HepG2 (cell line): ENCODE measurements at regions not wholly inside any gene's neighbourhood (a gene's known extent, or its start where the extent isn't known, plus 50 kb on each side); places are given as distances from the start of the nearest gene placed in this dataset.

Experiments
- ATAC-seq: fragments of 200-7000 bp; cut with Tn5 transposase; 3 replicates; pipeline ENCODE4 v1.9.1; 2020; ENCODE audit warnings: mild to moderate bottlenecking, moderate library complexity
- BruUV-seq: library from RNA; stranded (reverse); fragments of 400-500 nt; replicated peaks from 2 replicates; lab custom pipeline; 2021; lab: Mats Ljungman, UMichigan
- CTCF ChIA-PET: fragments of 300-600 bp; formaldehyde crosslinking; extraction: SDS; loops from one replicate; lab custom pipeline; 2021; ENCODE audit warnings: low total read pairs, inconsistent platforms, low intra/inter-chr PET ratio; lab: Yijun Ruan, JAX
- POLR2A ChIA-PET: fragments of 350-600 bp; sonication (Branson Sonifier 250); formaldehyde crosslinking; loops from one replicate; lab custom pipeline; 2020; ENCODE audit warnings: antibody characterized with exemption, inconsistent platforms; lab: Yijun Ruan, JAX
- DNase-seq: peaks from one replicate; pipeline ENCODE4 v3.0.0-alpha.2; 2015; ENCODE audit warnings: low spot score
- FAIRE-seq: peaks from 3 replicates; lab custom pipeline; 2011; peaks lifted over from hg19 to GRCh38; lab: Jason Lieb, UNC
- H2AFZ ChIP-seq: one replicate; pipeline ENCODE4 v1.6.1; 2011; ENCODE audit warnings: low read length, inconsistent platforms
- H3K27ac ChIP-seq: fragments of 300-600 bp; 3 replicates; pipeline ENCODE4 v1.8.0; 2011; ENCODE audit warnings: mixed run types, mild to moderate bottlenecking, mixed read lengths, low read length, inconsistent platforms; ENCODE audit not compliant: insufficient read depth; ENCODE audit errors: extremely low read length
- H3K27me3 ChIP-seq, 2 experiments: fragments of 200-600 bp in 1 of 2; 2 replicates in 1 of 2; 3 replicates in 1 of 2; pipeline versions ENCODE4 v1.6.0 to v1.8.0; 2011; ENCODE audit warnings: low read length in 2 of 2, mild to moderate bottlenecking in 2 of 2, moderate library complexity in 2 of 2, inconsistent platforms in 1 of 2; ENCODE audit not compliant: insufficient read depth in 2 of 2, control insufficient read depth in 1 of 2
- H3K36me3 ChIP-seq, 2 experiments: fragments of 200-600 bp in 1 of 2; replicated peaks in 1 of 2; 2 replicates in 1 of 2; 3 replicates in 1 of 2; pipeline versions ENCODE4 v1.5.1 to v1.8.0; 2011; ENCODE audit warnings: low read length in 2 of 2, inconsistent platforms in 1 of 2; ENCODE audit not compliant: insufficient read depth in 2 of 2, control insufficient read depth in 1 of 2
- H3K4me1 ChIP-seq: 2 replicates; pipeline ENCODE4 v1.5.1; 2012; ENCODE audit warnings: low read length, inconsistent platforms; ENCODE audit not compliant: insufficient read depth
- H3K4me2 ChIP-seq: 2 replicates; pipeline ENCODE4 v1.6.0; 2011; ENCODE audit warnings: low read depth, low read length, inconsistent platforms
- H3K4me3 ChIP-seq, 3 experiments: fragments of 200-600 bp in 1 of 3; sonication (generic), shearing (Covaris generic) in 1 of 3; replicated peaks in 1 of 3; 2 replicates each; pipeline ENCODE4 v1.5.1; 2011 to 2016; ENCODE audit warnings: low read length in 3 of 3, inconsistent platforms in 2 of 3, low read depth in 2 of 3, mild to moderate bottlenecking in 2 of 3, control low read depth in 1 of 3, mixed read lengths in 1 of 3; ENCODE audit not compliant: insufficient read depth in 1 of 3
- H3K79me2 ChIP-seq: one replicate; pipeline ENCODE4 v1.6.1; 2011; ENCODE audit warnings: low read length, inconsistent platforms; ENCODE audit not compliant: insufficient read depth
- H3K9ac ChIP-seq: 2 replicates; pipeline ENCODE4 v1.6.0; 2011; ENCODE audit warnings: mild to moderate bottlenecking, low read depth, low read length, inconsistent platforms; ENCODE audit not compliant: insufficient read depth
- H3K9me3 ChIP-seq: 2 replicates; pipeline ENCODE4 v1.5.1; 2012; ENCODE audit warnings: mild to moderate bottlenecking, low read length
- H4K20me1 ChIP-seq: 2 replicates; pipeline ENCODE4 v1.6.0; 2011; ENCODE audit warnings: inconsistent platforms, mild to moderate bottlenecking, low read length, moderate library complexity; ENCODE audit not compliant: insufficient read depth
- BRD4 ChIP-seq: sonication (generic); formaldehyde crosslinking; IDR thresholded peaks from 2 replicates; pipeline ENCODE4 v1.4.0; 2020; ENCODE audit warnings: missing genetic modification reagents
- HOXD1 ChIP-seq: sonication (generic); formaldehyde crosslinking; IDR thresholded peaks from 2 replicates; pipeline ENCODE4 v1.5.0; 2020; ENCODE audit warnings: missing genetic modification reagents
- MTF2 ChIP-seq: sonication (generic); formaldehyde crosslinking; IDR thresholded peaks from 2 replicates; pipeline ENCODE4 v1.5.0; 2020; ENCODE audit warnings: missing genetic modification reagents, borderline replicate concordance
- NFKBIZ ChIP-seq: IDR thresholded peaks from 2 replicates; pipeline ENCODE4 v1.6.1; 2018; ENCODE audit warnings: missing genetic modification reagents, missing compliant biosample characterization
- SRF ChIP-seq: IDR thresholded peaks from 2 replicates; pipeline ENCODE4 v1.6.1; 2011; ENCODE audit warnings: mild to moderate bottlenecking, low read depth, low read length, moderate library complexity
- ZFP41 ChIP-seq: sonication (generic); formaldehyde crosslinking; IDR thresholded peaks from 2 replicates; pipeline ENCODE4 v1.4.0; 2020; ENCODE audit warnings: mild to moderate bottlenecking, missing genetic modification reagents, borderline replicate concordance
- ZFX ChIP-seq: sonication (generic); formaldehyde crosslinking; IDR thresholded peaks from 2 replicates; pipeline ENCODE4 v1.4.0; 2020; ENCODE audit warnings: mild to moderate bottlenecking, low read depth, missing genetic modification reagents, moderate library complexity
- ZMYM2 ChIP-seq: sonication (generic); formaldehyde crosslinking; IDR thresholded peaks from 2 replicates; pipeline ENCODE4 v1.8.0; 2022; ENCODE audit warnings: mild to moderate bottlenecking, missing genetic modification reagents
- ZNF138 ChIP-seq: sonication (generic); formaldehyde crosslinking; IDR thresholded peaks from 2 replicates; pipeline ENCODE4 v1.5.0; 2020; ENCODE audit warnings: mild to moderate bottlenecking, low read depth, missing genetic modification reagents
- ZNF577 ChIP-seq: sonication (generic); formaldehyde crosslinking; IDR thresholded peaks from 2 replicates; pipeline ENCODE4 v1.4.0; 2020; ENCODE audit warnings: mild to moderate bottlenecking, low read depth, missing genetic modification reagents, borderline replicate concordance
- ZNF644 ChIP-seq: IDR thresholded peaks from 2 replicates; pipeline ENCODE4 v1.6.1; 2016; ENCODE audit warnings: low read depth
- ZNF660 ChIP-seq: sonication (generic); formaldehyde crosslinking; IDR thresholded peaks from 2 replicates; pipeline ENCODE4 v1.5.1; 2020; ENCODE audit warnings: mild to moderate bottlenecking, low read depth, missing genetic modification reagents, borderline replicate concordance
- ZNF674 ChIP-seq: sonication (generic); formaldehyde crosslinking; IDR thresholded peaks from 2 replicates; pipeline ENCODE4 v1.5.0; 2020; ENCODE audit warnings: low read depth, mild to moderate bottlenecking, missing genetic modification reagents
- WGBS: methylation state at CpG from one replicate; pipeline ENCODE4 v1.1.6; 2017; ENCODE audit warnings: low lambda C conversion rate; 5-methylcytosine and 5-hydroxymethylcytosine counted together
- in situ Hi-C: cut with HindIII; loops from 2 replicates; pipeline ENCODE4 v1.10.0; 2017; ENCODE audit warnings: low pct_unique_long_range_greater_than_20kb; ENCODE audit not compliant: extremely low pct_ligation_motif_present
- intact Hi-C: fragments of 100-400 bp; cut with micrococcal nuclease; formaldehyde crosslinking; loops from one replicate; pipeline ENCODE4 v1.10.0; 2022; ENCODE audit not compliant: unreplicated experiment
- TF ChIP-seq, protein P1 (sequence below): sonication (generic); formaldehyde crosslinking; IDR thresholded peaks from 2 replicates; pipeline ENCODE4 v1.5.0; 2020; ENCODE audit warnings: mild to moderate bottlenecking, missing genetic modification reagents, borderline replicate concordance
- TF ChIP-seq, protein P2 (sequence below): sonication (generic); formaldehyde crosslinking; IDR thresholded peaks from 2 replicates; pipeline ENCODE4 v1.5.0; 2020; ENCODE audit warnings: missing genetic modification reagents, mild to moderate bottlenecking, borderline replicate concordance
- TF ChIP-seq, protein P3 (sequence below): conservative IDR thresholded peaks from 2 replicates; pipeline ENCODE4 v1.6.1; 2018; ENCODE audit warnings: missing genetic modification reagents
- TF ChIP-seq, protein P4 (sequence below): sonication (generic); formaldehyde crosslinking; conservative IDR thresholded peaks from 2 replicates; pipeline ENCODE4 v1.4.0; 2020; ENCODE audit warnings: missing genetic modification reagents
- TF ChIP-seq, protein P5 (sequence below): sonication (generic); formaldehyde crosslinking; IDR thresholded peaks from 2 replicates; pipeline ENCODE4 v1.8.1; 2022; ENCODE audit warnings: low read depth, mild to moderate bottlenecking, missing genetic modification reagents

DNA sequence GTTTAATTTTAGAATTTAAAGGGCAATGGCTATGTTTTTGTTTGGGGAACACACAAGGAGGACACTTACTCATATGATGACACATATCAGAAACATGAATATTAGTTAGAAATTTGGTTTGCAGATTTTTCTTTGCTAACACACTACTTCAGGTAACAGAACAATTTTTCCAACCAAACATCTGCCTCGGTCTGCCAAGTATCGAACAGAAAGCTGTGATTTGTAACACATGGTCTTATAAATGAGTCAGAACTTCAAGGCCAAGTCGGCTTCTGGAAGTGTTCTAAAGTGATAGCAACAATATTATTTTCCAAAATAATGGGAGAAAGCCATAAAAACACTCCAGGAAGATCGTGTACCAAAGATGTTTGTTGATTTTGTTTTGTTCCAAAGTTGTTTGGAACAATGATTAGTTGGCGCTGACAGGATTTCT, 75.9 kb upstream of the PMFBP1 start (continued):
- TF ChIP-seq ZNF674, result no peak
- TF ChIP-seq ZMYM2, result no peak
- no peak for TF ChIP-seq ZNF660 (CRISPR knock-in tag)
- no peak for TF ChIP-seq ZFP41 (CRISPR knock-in tag)
- TF ChIP-seq NFKBIZ (CRISPR knock-in tag), result no peak
- TF ChIP-seq HOXD1 (CRISPR knock-in tag), result no peak
- TF ChIP-seq, protein P1, sequence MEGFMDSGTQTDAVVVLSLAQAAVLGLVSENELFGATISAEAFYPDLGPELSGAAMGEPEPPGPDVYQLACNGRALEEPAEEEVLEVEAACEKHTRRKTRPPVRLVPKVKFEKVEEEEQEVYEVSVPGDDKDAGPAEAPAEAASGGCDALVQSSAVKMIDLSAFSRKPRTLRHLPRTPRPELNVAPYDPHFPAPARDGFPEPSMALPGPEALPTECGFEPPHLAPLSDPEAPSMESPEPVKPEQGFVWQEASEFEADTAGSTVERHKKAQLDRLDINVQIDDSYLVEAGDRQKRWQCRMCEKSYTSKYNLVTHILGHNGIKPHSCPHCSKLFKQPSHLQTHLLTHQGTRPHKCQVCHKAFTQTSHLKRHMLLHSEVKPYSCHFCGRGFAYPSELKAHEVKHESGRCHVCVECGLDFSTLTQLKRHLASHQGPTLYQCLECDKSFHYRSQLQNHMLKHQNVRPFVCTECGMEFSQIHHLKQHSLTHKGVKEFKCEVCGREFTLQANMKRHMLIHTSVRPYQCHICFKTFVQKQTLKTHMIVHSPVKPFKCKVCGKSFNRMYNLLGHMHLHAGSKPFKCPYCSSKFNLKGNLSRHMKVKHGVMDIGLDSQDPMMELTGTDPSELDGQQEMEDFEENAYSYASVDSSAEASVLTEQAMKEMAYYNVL (CRISPR knock-in tag), result no peak
- TF ChIP-seq MTF2, result no peak
- TF ChIP-seq, all 625 proteins: peak for 0

DNA sequence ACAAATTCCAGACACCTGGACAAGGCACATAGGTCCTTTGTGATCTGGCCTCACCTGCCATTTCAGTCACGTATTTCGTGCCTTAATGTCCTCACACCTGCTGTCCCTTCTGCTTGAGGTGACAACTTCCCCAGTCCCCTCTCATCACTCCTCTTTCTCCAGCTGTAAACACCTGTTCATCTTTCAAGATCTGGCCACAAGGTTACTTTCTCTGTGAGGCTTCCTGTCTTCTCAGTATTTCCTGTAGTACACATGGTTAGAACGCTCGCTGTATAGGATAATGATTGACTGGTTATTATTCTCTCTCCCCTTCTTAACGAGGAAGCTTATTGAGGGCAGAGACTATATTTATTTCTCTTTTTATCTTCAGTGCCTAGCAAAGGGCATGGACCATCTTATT, 74.5 kb upstream of the PMFBP1 start:
- WGBS, result 81% methylated on average over 5 of the region's 5 CpGs
- Histone ChIP-seq H3K27me3 (no peaks in the 10 kb centered on the region), H3K4me2 (no peak overlapping the region), H3K9ac (no peak overlapping the region), H2AFZ (no peak overlapping the region), H3K9me3 (no peaks in the 10 kb centered on the region), H3K79me2 (no peaks in the 10 kb centered on the region), H3K4me1 (no peaks in the 10 kb centered on the region), H3K27ac (no peak overlapping the region), H4K20me1 (no peaks in the 10 kb centered on the region), H3K4me3 (no peak overlapping the region), H3K36me3 (no peaks in the 10 kb centered on the region)
- DNase-seq, result no peak
- no TSS peak for BruUV-seq
- CTCF ChIA-PET, result no interaction called here
- intact Hi-C loops (no loop called here), in situ Hi-C loops (no loop called here)
- ATAC-seq, result no peak
- FAIRE-seq, result no peak
- POLR2A ChIA-PET, result no interaction called here
- TF ChIP-seq, protein P2, sequence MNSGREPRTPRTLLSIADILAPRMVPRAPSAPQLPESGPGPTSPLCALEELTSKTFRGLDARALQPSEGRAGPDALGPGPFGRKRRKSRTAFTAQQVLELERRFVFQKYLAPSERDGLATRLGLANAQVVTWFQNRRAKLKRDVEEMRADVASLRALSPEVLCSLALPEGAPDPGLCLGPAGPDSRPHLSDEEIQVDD (CRISPR knock-in tag), result no peak
- TF ChIP-seq ZNF577 (CRISPR knock-in tag) (no peak), ZFX (CRISPR knock-in tag) (no peak), ZNF644 (no peak), SRF (no peak), ZNF138 (no peak), BRD4 (CRISPR knock-in tag) (no peak)
- TF ChIP-seq, protein P3, sequence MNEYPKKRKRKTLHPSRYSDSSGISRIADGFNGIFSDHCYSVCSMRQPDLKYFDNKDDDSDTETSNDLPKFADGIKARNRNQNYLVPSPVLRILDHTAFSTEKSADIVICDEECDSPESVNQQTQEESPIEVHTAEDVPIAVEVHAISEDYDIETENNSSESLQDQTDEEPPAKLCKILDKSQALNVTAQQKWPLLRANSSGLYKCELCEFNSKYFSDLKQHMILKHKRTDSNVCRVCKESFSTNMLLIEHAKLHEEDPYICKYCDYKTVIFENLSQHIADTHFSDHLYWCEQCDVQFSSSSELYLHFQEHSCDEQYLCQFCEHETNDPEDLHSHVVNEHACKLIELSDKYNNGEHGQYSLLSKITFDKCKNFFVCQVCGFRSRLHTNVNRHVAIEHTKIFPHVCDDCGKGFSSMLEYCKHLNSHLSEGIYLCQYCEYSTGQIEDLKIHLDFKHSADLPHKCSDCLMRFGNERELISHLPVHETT (CRISPR knock-in tag), result no peak
- TF ChIP-seq, protein P4, sequence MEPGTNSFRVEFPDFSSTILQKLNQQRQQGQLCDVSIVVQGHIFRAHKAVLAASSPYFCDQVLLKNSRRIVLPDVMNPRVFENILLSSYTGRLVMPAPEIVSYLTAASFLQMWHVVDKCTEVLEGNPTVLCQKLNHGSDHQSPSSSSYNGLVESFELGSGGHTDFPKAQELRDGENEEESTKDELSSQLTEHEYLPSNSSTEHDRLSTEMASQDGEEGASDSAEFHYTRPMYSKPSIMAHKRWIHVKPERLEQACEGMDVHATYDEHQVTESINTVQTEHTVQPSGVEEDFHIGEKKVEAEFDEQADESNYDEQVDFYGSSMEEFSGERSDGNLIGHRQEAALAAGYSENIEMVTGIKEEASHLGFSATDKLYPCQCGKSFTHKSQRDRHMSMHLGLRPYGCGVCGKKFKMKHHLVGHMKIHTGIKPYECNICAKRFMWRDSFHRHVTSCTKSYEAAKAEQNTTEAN (CRISPR knock-in tag), result no peak
- TF ChIP-seq, protein P5, sequence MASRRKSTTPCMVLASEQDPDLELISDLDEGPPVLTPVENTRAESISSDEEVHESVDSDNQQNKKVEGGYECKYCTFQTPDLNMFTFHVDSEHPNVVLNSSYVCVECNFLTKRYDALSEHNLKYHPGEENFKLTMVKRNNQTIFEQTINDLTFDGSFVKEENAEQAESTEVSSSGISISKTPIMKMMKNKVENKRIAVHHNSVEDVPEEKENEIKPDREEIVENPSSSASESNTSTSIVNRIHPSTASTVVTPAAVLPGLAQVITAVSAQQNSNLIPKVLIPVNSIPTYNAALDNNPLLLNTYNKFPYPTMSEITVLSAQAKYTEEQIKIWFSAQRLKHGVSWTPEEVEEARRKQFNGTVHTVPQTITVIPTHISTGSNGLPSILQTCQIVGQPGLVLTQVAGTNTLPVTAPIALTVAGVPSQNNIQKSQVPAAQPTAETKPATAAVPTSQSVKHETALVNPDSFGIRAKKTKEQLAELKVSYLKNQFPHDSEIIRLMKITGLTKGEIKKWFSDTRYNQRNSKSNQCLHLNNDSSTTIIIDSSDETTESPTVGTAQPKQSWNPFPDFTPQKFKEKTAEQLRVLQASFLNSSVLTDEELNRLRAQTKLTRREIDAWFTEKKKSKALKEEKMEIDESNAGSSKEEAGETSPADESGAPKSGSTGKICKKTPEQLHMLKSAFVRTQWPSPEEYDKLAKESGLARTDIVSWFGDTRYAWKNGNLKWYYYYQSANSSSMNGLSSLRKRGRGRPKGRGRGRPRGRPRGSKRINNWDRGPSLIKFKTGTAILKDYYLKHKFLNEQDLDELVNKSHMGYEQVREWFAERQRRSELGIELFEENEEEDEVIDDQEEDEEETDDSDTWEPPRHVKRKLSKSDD, result no peak
